CD14-positive monocyte (primary cell): ENCODE measurements at regions not wholly inside any gene's neighbourhood (a gene's known extent, or its start where the extent isn't known, plus 50 kb on each side); places are given as distances from the start of the nearest gene placed in this dataset.

Experiments used
- DNase-seq, 3 donors: peaks; one replicate each; pipeline ENCODE4 v3.0.0-alpha.2; 2011 to 2022
- H2AFZ ChIP-seq: 2 replicates; pipeline ENCODE4 v1.6.0; 2012; ENCODE audit warnings: mild to moderate bottlenecking, low read depth, low read length, inconsistent platforms; ENCODE audit not compliant: insufficient read depth, poor library complexity, severe bottlenecking
- H3K27ac ChIP-seq, 2 donors: 1 replicate in 1 of 2; 2 replicates in 1 of 2; pipeline ENCODE4 v1.5.1; 2012 to 2013; ENCODE audit warnings: low read length in 2 of 2, control low read depth in 1 of 2, inconsistent platforms in 1 of 2, low read depth in 1 of 2, mild to moderate bottlenecking in 1 of 2
- H3K27me3 ChIP-seq, 2 donors: one replicate each; pipeline versions ENCODE4 v1.6.0 to v1.6.1; 2011 to 2013; ENCODE audit warnings: low read length in 2 of 2; ENCODE audit not compliant: control insufficient read depth in 2 of 2, insufficient read depth in 2 of 2
- H3K36me3 ChIP-seq, 2 donors: replicated peaks in 1 of 2; 1 replicate in 1 of 2; 2 replicates in 1 of 2; pipeline versions ENCODE4 v1.5.1 to v1.6.1; 2012 to 2013; ENCODE audit warnings: low read length in 2 of 2, control low read depth in 1 of 2, inconsistent platforms in 1 of 2, mild to moderate bottlenecking in 1 of 2; ENCODE audit not compliant: insufficient read depth in 2 of 2, control insufficient read depth in 1 of 2
- H3K4me1 ChIP-seq, 2 donors: 1 replicate in 1 of 2; 2 replicates in 1 of 2; pipeline versions ENCODE4 v1.5.1 to v1.6.1; 2012 to 2013; ENCODE audit warnings: low read length in 2 of 2, control low read depth in 1 of 2, inconsistent platforms in 1 of 2, mild to moderate bottlenecking in 1 of 2, moderate library complexity in 1 of 2; ENCODE audit not compliant: insufficient read depth in 2 of 2, control insufficient read depth in 1 of 2
- H3K4me2 ChIP-seq: replicated peaks from 2 replicates; pipeline ENCODE3; 2012; ENCODE audit warnings: low read length, moderate library complexity, mild to moderate bottlenecking; ENCODE audit not compliant: poor library complexity, severe bottlenecking; ENCODE audit errors: extremely low read depth
- H3K4me3 ChIP-seq, 3 experiments: fragments of 200-600 bp in 1 of 3; sonication (generic) in 1 of 3; replicated peaks in 1 of 3; 1 replicate in 2 of 3; 2 replicates in 1 of 3; pipeline ENCODE4 v1.5.1; 2011 to 2013; ENCODE audit warnings: low read length in 3 of 3, mild to moderate bottlenecking in 3 of 3, control low read depth in 2 of 3, low read depth in 2 of 3, inconsistent platforms in 1 of 3, moderate library complexity in 1 of 3
- H3K79me2 ChIP-seq: 2 replicates; pipeline ENCODE4 v1.6.0; 2012; ENCODE audit warnings: mild to moderate bottlenecking, control low read depth, inconsistent platforms, low read length, moderate library complexity; ENCODE audit not compliant: insufficient read depth
- H3K9ac ChIP-seq: 2 replicates; pipeline ENCODE4 v1.6.0; 2017; ENCODE audit warnings: low read length, mild to moderate bottlenecking; ENCODE audit not compliant: insufficient read depth, poor library complexity, severe bottlenecking
- H3K9me3 ChIP-seq, 2 donors: replicated peaks in 1 of 2; 1 replicate in 1 of 2; 2 replicates in 1 of 2; pipeline versions ENCODE4 v1.5.1 to v1.6.1; 2012 to 2013; ENCODE audit warnings: low read length in 2 of 2, control low read depth in 1 of 2; ENCODE audit not compliant: control insufficient read depth in 1 of 2, insufficient read depth in 1 of 2
- H4K20me1 ChIP-seq: 2 replicates; pipeline ENCODE4 v1.6.0; 2012; ENCODE audit warnings: mild to moderate bottlenecking, low read length, control low read depth, moderate library complexity; ENCODE audit not compliant: insufficient read depth
- H3K27ac Mint-ChIP-seq, 7 donors: one replicate each; pipeline ENCODE4 v1.8.0; 2020; ENCODE audit warnings: mild to moderate bottlenecking in 7 of 7, mixed read lengths in 7 of 7, moderate library complexity in 6 of 7, inconsistent platforms in 2 of 7
- H3K27me3 Mint-ChIP-seq, 3 donors: one replicate each; pipeline ENCODE4 v1.8.0; 2021 to 2022; ENCODE audit warnings: low read depth in 3 of 3, mild to moderate bottlenecking in 3 of 3, mixed read lengths in 3 of 3, moderate library complexity in 3 of 3, inconsistent platforms in 1 of 3
- H3K36me3 Mint-ChIP-seq, 2 donors: one replicate each; pipeline ENCODE4 v1.8.0; 2020; ENCODE audit warnings: mixed read lengths in 2 of 2, inconsistent platforms in 1 of 2, mild to moderate bottlenecking in 1 of 2
- H3K4me1 Mint-ChIP-seq: one replicate; pipeline ENCODE4 v1.8.0; 2020; ENCODE audit warnings: mild to moderate bottlenecking, mixed read lengths
- H3K4me3 Mint-ChIP-seq, 2 donors: one replicate each; pipeline ENCODE4 v1.8.0; 2020; ENCODE audit warnings: mild to moderate bottlenecking in 2 of 2, mixed read lengths in 2 of 2, moderate library complexity in 1 of 2
- H3K9me3 Mint-ChIP-seq, 7 donors: one replicate each; pipeline ENCODE4 v1.8.0; 2020 to 2022; ENCODE audit warnings: mixed read lengths in 7 of 7, mild to moderate bottlenecking in 6 of 7, moderate library complexity in 6 of 7, inconsistent platforms in 2 of 7
- WGBS: methylation state at CpG from one replicate; pipeline ENCODE4 v1.1.5; 2013; ENCODE audit warnings: missing lambda C conversion rate; ENCODE audit not compliant: insufficient coverage; 5-methylcytosine and 5-hydroxymethylcytosine counted together
- intact Hi-C, 2 donors: fragments of 100-400 bp; cut with micrococcal nuclease; formaldehyde crosslinking; loops; one replicate each; pipeline versions ENCODE4 v1.15.0 to v1.15.1; 2023
- TF ChIP-seq, protein P1 (sequence below): fragments of 200-600 bp; IDR thresholded peaks from one replicate; pipeline ENCODE4 v1.8.0; 2022; ENCODE audit warnings: antibody characterized with exemption, mild to moderate bottlenecking

DNA sequence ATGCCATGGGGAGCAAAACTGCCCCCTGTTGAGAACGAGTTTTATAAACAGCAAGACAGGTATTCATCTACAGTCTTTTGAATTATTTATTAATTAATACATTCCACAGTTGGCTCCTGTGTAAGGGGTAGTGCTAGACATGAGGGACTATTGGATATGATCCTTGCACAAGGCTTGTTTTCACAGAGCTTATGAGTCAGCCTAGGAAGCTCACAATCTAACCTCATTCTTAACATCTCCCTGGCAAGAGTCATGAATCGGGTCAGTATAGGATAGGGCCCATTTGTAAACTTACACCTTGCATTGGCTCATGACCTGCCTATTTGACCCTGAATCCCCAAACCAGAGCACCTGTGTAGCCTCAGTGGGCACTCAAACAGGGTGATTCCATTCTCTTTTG is 209.1 kb upstream of the HCCS start:
- no CpG with 5 or more reads among the region's 2 CpGs for WGBS
- Histone ChIP-seq H3K9ac (no peak overlapping the region), H3K4me2 (no peak overlapping the region), H4K20me1 (no peaks in the 10 kb centered on the region), H3K27me3 (no peaks in the 10 kb centered on the region), H3K36me3 (no peaks in the 10 kb centered on the region), H2AFZ (no peak overlapping the region), H3K27ac (no peak overlapping the region), H3K79me2 (no peaks in the 10 kb centered on the region), H3K4me1 (no peaks in the 10 kb centered on the region), H3K4me3 (no peak overlapping the region), H3K9me3 (peaks cover 0 to 5% of the 10 kb centered on the region in 2 donors)
- Mint-ChIP-seq H3K9me3 (peaks cover 0 to 10% (median 4%) of the 10 kb centered on the region in 7 donors), H3K27me3 (peaks cover 0 to 2% (median 2%) of the 10 kb centered on the region in 3 donors), H3K36me3 (no peaks in the 10 kb centered on the region), H3K4me1 (no peaks in the 10 kb centered on the region), H3K4me3 (no peak overlapping the region), H3K27ac (no peak overlapping the region)
- intact Hi-C loops, result no loop called here
- DNase-seq, result no peak
- TF ChIP-seq, protein P1, sequence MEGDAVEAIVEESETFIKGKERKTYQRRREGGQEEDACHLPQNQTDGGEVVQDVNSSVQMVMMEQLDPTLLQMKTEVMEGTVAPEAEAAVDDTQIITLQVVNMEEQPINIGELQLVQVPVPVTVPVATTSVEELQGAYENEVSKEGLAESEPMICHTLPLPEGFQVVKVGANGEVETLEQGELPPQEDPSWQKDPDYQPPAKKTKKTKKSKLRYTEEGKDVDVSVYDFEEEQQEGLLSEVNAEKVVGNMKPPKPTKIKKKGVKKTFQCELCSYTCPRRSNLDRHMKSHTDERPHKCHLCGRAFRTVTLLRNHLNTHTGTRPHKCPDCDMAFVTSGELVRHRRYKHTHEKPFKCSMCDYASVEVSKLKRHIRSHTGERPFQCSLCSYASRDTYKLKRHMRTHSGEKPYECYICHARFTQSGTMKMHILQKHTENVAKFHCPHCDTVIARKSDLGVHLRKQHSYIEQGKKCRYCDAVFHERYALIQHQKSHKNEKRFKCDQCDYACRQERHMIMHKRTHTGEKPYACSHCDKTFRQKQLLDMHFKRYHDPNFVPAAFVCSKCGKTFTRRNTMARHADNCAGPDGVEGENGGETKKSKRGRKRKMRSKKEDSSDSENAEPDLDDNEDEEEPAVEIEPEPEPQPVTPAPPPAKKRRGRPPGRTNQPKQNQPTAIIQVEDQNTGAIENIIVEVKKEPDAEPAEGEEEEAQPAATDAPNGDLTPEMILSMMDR, result no peak

DNA sequence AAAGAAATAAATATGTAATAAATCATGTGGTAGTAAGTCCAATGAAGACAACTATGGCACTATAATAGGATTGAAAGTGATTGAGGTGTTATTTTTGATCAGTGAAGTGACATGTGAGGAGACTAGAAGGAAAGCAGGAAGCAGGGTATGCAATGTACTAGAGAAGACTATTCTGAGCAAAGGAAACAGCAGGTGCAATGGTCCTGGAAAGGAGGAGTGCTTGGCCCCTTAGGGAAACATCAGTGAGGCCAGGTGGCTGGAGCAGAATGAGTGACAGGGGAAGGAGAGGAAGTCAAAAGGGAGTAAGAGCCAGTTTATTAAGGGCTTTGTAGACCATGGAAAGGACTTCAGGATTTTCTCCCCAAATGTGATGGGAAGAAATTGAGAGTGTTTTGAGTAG is 207.6 kb upstream of the HCCS start:
- Histone ChIP-seq H2AFZ (no peak overlapping the region), H4K20me1 (no peaks in the 10 kb centered on the region), H3K27me3 (no peaks in the 10 kb centered on the region), H3K4me2 (no peak overlapping the region), H3K79me2 (no peaks in the 10 kb centered on the region), H3K9me3 (no peaks in the 10 kb centered on the region), H3K9ac (no peak overlapping the region), H3K4me3 (no peak overlapping the region), H3K27ac (no peak overlapping the region), H3K36me3 (no peaks in the 10 kb centered on the region), H3K4me1 (no peaks in the 10 kb centered on the region)
- Mint-ChIP-seq H3K36me3 (no peaks in the 10 kb centered on the region), H3K27me3 (peaks cover 0 to 2% (median 2%) of the 10 kb centered on the region in 3 donors), H3K9me3 (peaks cover 0 to 4% (median 2%) of the 10 kb centered on the region in 7 donors), H3K27ac (no peak overlapping the region), H3K4me3 (no peak overlapping the region), H3K4me1 (no peaks in the 10 kb centered on the region)
- no peak for DNase-seq
- intact Hi-C loops, result no loop called here
- TF ChIP-seq, protein P1, result no peak
